ENCODE measurements at regions not wholly inside any gene's neighbourhood (a gene's known extent, or its start where the extent isn't known, plus 50 kb on each side); places are given as distances from the start of the nearest gene placed in this dataset.
"Not testable (repeated sequence)": the region's sequence is repeated elsewhere in the genome, so short reads cannot be mapped to it uniquely, and the experiment has no call there.

GRCh38 chr1:209123601-209124000, 459.9 kb upstream of the CAMK1G start:
- no peak for ATAC-seq (ENCODE audit: insufficient number of reproducible peaks, low FRiP score, low read depth)

DNA sequence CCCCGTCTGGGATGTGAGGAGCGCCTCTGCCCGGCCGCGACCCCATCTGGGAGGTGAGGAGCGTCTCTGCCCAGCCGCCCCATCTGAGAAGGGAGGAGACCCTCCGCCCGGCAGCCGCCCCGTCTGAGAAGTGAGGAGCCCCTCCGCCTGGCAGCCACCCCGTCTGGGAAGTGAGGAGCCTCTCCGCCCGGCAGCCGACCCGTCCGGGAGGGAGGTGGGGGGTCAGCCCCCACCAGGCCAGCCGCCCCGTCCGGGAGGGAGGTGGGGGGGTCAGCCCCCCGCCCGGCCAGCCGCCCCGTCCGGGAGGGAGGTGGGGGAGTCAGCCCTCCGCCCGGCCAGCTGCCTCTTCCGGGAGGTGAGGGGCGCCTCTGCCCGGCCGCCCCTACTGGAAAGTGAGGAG, 454.4 kb upstream of the CAMK1G start:
- not testable (repeated sequence) for H3K27ac ChIP-seq; H3K4me3 ChIP-seq; ATAC-seq (ENCODE audit: insufficient number of reproducible peaks, low FRiP score, low read depth); H3K4me1 ChIP-seq (ENCODE audit: control insufficient read depth in 1 of 2, low read depth in 2 of 2); H3K36me3 ChIP-seq; H3K27me3 ChIP-seq (replicated peaks; ENCODE audit: insufficient read depth); H3K9me3 ChIP-seq; DNase-seq (ENCODE audit: low spot score)

More at GRCh38 chr1:209123601-209124000, 459.9 kb upstream of the CAMK1G start:
- TF ChIP-seq, protein P1, sequence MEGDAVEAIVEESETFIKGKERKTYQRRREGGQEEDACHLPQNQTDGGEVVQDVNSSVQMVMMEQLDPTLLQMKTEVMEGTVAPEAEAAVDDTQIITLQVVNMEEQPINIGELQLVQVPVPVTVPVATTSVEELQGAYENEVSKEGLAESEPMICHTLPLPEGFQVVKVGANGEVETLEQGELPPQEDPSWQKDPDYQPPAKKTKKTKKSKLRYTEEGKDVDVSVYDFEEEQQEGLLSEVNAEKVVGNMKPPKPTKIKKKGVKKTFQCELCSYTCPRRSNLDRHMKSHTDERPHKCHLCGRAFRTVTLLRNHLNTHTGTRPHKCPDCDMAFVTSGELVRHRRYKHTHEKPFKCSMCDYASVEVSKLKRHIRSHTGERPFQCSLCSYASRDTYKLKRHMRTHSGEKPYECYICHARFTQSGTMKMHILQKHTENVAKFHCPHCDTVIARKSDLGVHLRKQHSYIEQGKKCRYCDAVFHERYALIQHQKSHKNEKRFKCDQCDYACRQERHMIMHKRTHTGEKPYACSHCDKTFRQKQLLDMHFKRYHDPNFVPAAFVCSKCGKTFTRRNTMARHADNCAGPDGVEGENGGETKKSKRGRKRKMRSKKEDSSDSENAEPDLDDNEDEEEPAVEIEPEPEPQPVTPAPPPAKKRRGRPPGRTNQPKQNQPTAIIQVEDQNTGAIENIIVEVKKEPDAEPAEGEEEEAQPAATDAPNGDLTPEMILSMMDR (IDR thresholded peaks at IDR 0.05), result no peak
- no peak overlapping the region for H3K27ac ChIP-seq
- no peak overlapping the region for H3K4me3 ChIP-seq
- no peaks in the 10 kb centered on the region for H3K36me3 ChIP-seq
- H3K9me3 ChIP-seq, result no peaks in the 10 kb centered on the region
- no peak for DNase-seq (ENCODE audit: low spot score)
- no peaks in the 10 kb centered on the region for H3K27me3 ChIP-seq (replicated peaks; ENCODE audit: insufficient read depth)
- H3K4me1 ChIP-seq (ENCODE audit: control insufficient read depth in 1 of 2, low read depth in 2 of 2), result no peaks in the 10 kb centered on the region

GRCh38 chr1:209130886-209131285, 452.6 kb upstream of the CAMK1G start:
- DNase-seq (ENCODE audit: low spot score), result no peak
- no peak for ATAC-seq (ENCODE audit: insufficient number of reproducible peaks, low FRiP score, low read depth)
- H3K9me3 ChIP-seq, result no peaks in the 10 kb centered on the region
- H3K4me1 ChIP-seq (ENCODE audit: control insufficient read depth in 1 of 2, low read depth in 2 of 2), result no peaks in the 10 kb centered on the region
- TF ChIP-seq, protein P1 (IDR thresholded peaks at IDR 0.05), result no peak
- H3K36me3 ChIP-seq, result no peaks in the 10 kb centered on the region
- no peaks in the 10 kb centered on the region for H3K27me3 ChIP-seq (replicated peaks; ENCODE audit: insufficient read depth)
- H3K27ac ChIP-seq, result no peak overlapping the region
- no peak overlapping the region for H3K4me3 ChIP-seq

GRCh38 chr1:209132736-209133467, 450.6 kb upstream of the CAMK1G start:
- no peaks in the 10 kb centered on the region for H3K36me3 ChIP-seq
- ATAC-seq (ENCODE audit: insufficient number of reproducible peaks, low FRiP score, low read depth) (no peak), DNase-seq (ENCODE audit: low spot score) (no peak)
- TF ChIP-seq, protein P1 (IDR thresholded peaks at IDR 0.05), result no peak
- no peak overlapping the region for H3K27ac ChIP-seq
- H3K4me1 ChIP-seq (ENCODE audit: control insufficient read depth in 1 of 2, low read depth in 2 of 2), result no peaks in the 10 kb centered on the region
- H3K27me3 ChIP-seq (replicated peaks; ENCODE audit: insufficient read depth), result no peaks in the 10 kb centered on the region
- H3K4me3 ChIP-seq, result no peak overlapping the region
- no peaks in the 10 kb centered on the region for H3K9me3 ChIP-seq

GRCh38 chr1:209134001-209134400, 449.5 kb upstream of the CAMK1G start:
- Histone ChIP-seq H3K27ac (no peak overlapping the region), H3K36me3 (no peaks in the 10 kb centered on the region), H3K4me3 (no peak overlapping the region), H3K27me3 (replicated peaks; ENCODE audit: insufficient read depth) (no peaks in the 10 kb centered on the region), H3K9me3 (no peaks in the 10 kb centered on the region), H3K4me1 (ENCODE audit: control insufficient read depth in 1 of 2, low read depth in 2 of 2) (no peaks in the 10 kb centered on the region)
- TF ChIP-seq, protein P1 (IDR thresholded peaks at IDR 0.05), result no peak
- ATAC-seq (ENCODE audit: insufficient number of reproducible peaks, low FRiP score, low read depth), result no peak
- DNase-seq (ENCODE audit: low spot score), result no peak

DNA sequence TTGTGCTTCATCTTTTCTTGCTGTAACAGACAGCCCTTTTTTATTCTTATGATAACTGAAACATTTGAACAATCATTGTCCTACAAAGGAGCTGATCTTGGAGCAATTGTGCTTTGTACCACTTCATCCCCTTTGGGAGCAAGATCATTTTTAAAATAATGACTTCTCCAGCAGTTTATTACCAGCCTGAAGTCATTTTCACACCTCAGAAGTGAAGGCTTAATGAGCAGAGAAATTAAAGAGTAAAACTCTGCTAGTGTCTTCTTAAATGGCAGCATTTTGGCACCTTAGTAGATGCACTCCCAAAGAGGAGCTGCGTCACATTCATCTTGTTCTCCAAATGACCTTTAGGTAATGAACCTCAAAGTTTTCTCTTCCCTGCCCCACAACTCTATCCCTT, 439.6 kb upstream of the CAMK1G start:
- DNase-seq (ENCODE audit: low spot score) (no peak), ATAC-seq (ENCODE audit: insufficient number of reproducible peaks, low FRiP score, low read depth) (no peak)
- H3K27me3 ChIP-seq (replicated peaks; ENCODE audit: insufficient read depth), result no peaks in the 10 kb centered on the region
- TF ChIP-seq, protein P1 (IDR thresholded peaks at IDR 0.05), result no peak
- no peaks in the 10 kb centered on the region for H3K4me1 ChIP-seq (ENCODE audit: control insufficient read depth in 1 of 2, low read depth in 2 of 2)
- no peaks in the 10 kb centered on the region for H3K36me3 ChIP-seq
- no peak overlapping the region for H3K27ac ChIP-seq
- no peaks in the 10 kb centered on the region for H3K9me3 ChIP-seq
- H3K4me3 ChIP-seq, result no peak overlapping the region

Data from thoracic aorta (tissue), 2 donors.